Ammon's horn (tissue), 1 donor: ENCODE measurements at regions not wholly inside any gene's neighbourhood (a gene's known extent, or its start where the extent isn't known, plus 50 kb on each side); places are given as distances from the start of the nearest gene placed in this dataset.

ENCODE experiments used
- DNase-seq: peaks from one replicate; pipeline ENCODE4 v3.0.0-alpha.2; 2016; ENCODE audit warnings: low spot score

- no peak for DNase-seq
These were observed 72.0 kb upstream of the FAM20C start for GRCh38 chr7:120164-120991.

- no peak for DNase-seq
These were observed 71.2 kb upstream of the FAM20C start for GRCh38 chr7:121002-121785.

GRCh38 chr7:123237-123636 lies 69.1 kb upstream of the FAM20C start:
- DNase-seq = no peak

- DNase-seq = no peak
These were observed 68.0 kb upstream of the FAM20C start for GRCh38 chr7:124130-124949.

GRCh38 chr7:125061-125475 lies 67.3 kb upstream of the FAM20C start:
- no peak for DNase-seq

- no peak for DNase-seq
These were observed 66.7 kb upstream of the FAM20C start for GRCh38 chr7:125661-126060.

- no peak for DNase-seq
These were observed 66.0 kb upstream of the FAM20C start for GRCh38 chr7:126368-126767.

GRCh38 chr7:127064-127598 lies 65.2 kb upstream of the FAM20C start:
- no peak for DNase-seq

- DNase-seq = no peak
These were observed 63.9 kb upstream of the FAM20C start for GRCh38 chr7:128171-129080.

GRCh38 chr7:129366-130221 lies 62.8 kb upstream of the FAM20C start:
- peak; percentile 70 for DNase-seq

GRCh38 chr7:130222-130572 lies 62.2 kb upstream of the FAM20C start:
- DNase-seq = no peak

- DNase-seq = no peak
These were observed 61.2 kb upstream of the FAM20C start for GRCh38 chr7:130875-131780.

- DNase-seq = peak; percentile 76
These were observed 60.4 kb upstream of the FAM20C start for GRCh38 chr7:131781-132482.

GRCh38 chr7:132899-133298 lies 59.5 kb upstream of the FAM20C start:
- no peak for DNase-seq

- no peak for DNase-seq
These were observed 58.9 kb upstream of the FAM20C start for GRCh38 chr7:133470-133869.

- DNase-seq = no peak
These were observed 58.3 kb upstream of the FAM20C start for GRCh38 chr7:134029-134428.

- DNase-seq = no peak
These were observed 57.7 kb upstream of the FAM20C start for GRCh38 chr7:134561-135256.

GRCh38 chr7:135257-135653 lies 57.1 kb upstream of the FAM20C start:
- DNase-seq = no peak
